Subcutaneous abdominal adipose tissue (tissue), 5 donors: ENCODE measurements at regions not wholly inside any gene's neighbourhood (a gene's known extent, or its start where the extent isn't known, plus 50 kb on each side); places are given as distances from the start of the nearest gene placed in this dataset.

Source experiments
- H3K27ac ChIP-seq: one replicate; pipeline ENCODE4 v1.7.0; 2013; ENCODE audit warnings: low read depth, mild to moderate bottlenecking, inconsistent platforms, low read length, moderate library complexity
- H3K27me3 ChIP-seq, 5 donors: one replicate each; pipeline ENCODE4 v1.7.0; 2013; ENCODE audit warnings: low read length in 5 of 5, inconsistent platforms in 1 of 5; ENCODE audit not compliant: control insufficient read depth in 5 of 5, insufficient read depth in 4 of 5
- H3K36me3 ChIP-seq, 5 donors: one replicate each; pipeline ENCODE4 v1.7.0; 2013; ENCODE audit warnings: low read length in 5 of 5; ENCODE audit not compliant: control insufficient read depth in 5 of 5, insufficient read depth in 5 of 5
- H3K4me1 ChIP-seq, 5 donors: one replicate each; pipeline ENCODE4 v1.7.0; 2013; ENCODE audit warnings: low read length in 5 of 5, mild to moderate bottlenecking in 3 of 5, moderate library complexity in 1 of 5; ENCODE audit not compliant: control insufficient read depth in 5 of 5, insufficient read depth in 5 of 5
- H3K4me3 ChIP-seq, 5 donors: one replicate each; pipeline ENCODE4 v1.7.0; 2013; ENCODE audit warnings: low read length in 5 of 5, low read depth in 1 of 5
- H3K9ac ChIP-seq, 5 donors: one replicate each; pipeline ENCODE4 v1.7.0; 2013; ENCODE audit warnings: low read length in 5 of 5, mild to moderate bottlenecking in 4 of 5, moderate library complexity in 3 of 5
- H3K9me3 ChIP-seq, 5 donors: one replicate each; pipeline ENCODE4 v1.7.0; 2013; ENCODE audit warnings: low read length in 5 of 5; ENCODE audit not compliant: control insufficient read depth in 5 of 5
- donor health status: healthy.
- donor health status: healthy.
- donor health status: healthy.
- donor health status: healthy.
- donor health status: healthy.

GRCh38 chr10:32109603-32110002 lies 53.4 kb upstream of the KIF5B start:
- H3K27me3 ChIP-seq, result no peaks in the 10 kb centered on the region
- H3K36me3 ChIP-seq, result no peaks in the 10 kb centered on the region
- H3K9me3 ChIP-seq, result no peaks in the 10 kb centered on the region
- no peak overlapping the region for H3K9ac ChIP-seq
- H3K4me1 ChIP-seq, result peaks cover 0 to 15% (median 6%) of the 10 kb centered on the region in 5 donors
- no peak overlapping the region for H3K4me3 ChIP-seq
- no peak overlapping the region for H3K27ac ChIP-seq
